GM19452 (cell line): ENCODE measurements at regions not wholly inside any gene's neighbourhood (a gene's known extent, or its start where the extent isn't known, plus 50 kb on each side); places are given as distances from the start of the nearest gene placed in this dataset.
"Not testable (repeated sequence)": the region's sequence is repeated elsewhere in the genome, so short reads cannot be mapped to it uniquely, and the experiment has no call there.

Source experiments
- ATAC-seq: cut with Tn5 transposase; IDR thresholded peaks from one replicate; pipeline ENCODE4 v1.9.1; 2021; ENCODE audit not compliant: unreplicated experiment

- ATAC-seq: no peak
These were observed 50.0 kb upstream of the RASGRP1 start for GRCh38 chr15:38614621-38615020.

GRCh38 chr15:38617831-38618230 is 53.2 kb upstream of the RASGRP1 start:
- no peak for ATAC-seq

- ATAC-seq: no peak
These were observed 53.8 kb upstream of the RASGRP1 start for GRCh38 chr15:38618242-38618955.

GRCh38 chr15:38620098-38620497 is 55.5 kb upstream of the RASGRP1 start:
- ATAC-seq: no peak

- ATAC-seq: no peak
These were observed 56.4 kb upstream of the RASGRP1 start for GRCh38 chr15:38620851-38621594.

- ATAC-seq: no peak
These were observed 57.7 kb upstream of the RASGRP1 start for GRCh38 chr15:38622304-38622703.

GRCh38 chr15:38622908-38623307 is 58.3 kb upstream of the RASGRP1 start:
- ATAC-seq: no peak

- no peak for ATAC-seq
These were observed 59.1 kb upstream of the RASGRP1 start for GRCh38 chr15:38623744-38624143.

GRCh38 chr15:38624244-38625205 is 59.9 kb upstream of the RASGRP1 start:
- no peak for ATAC-seq

GRCh38 chr15:38625886-38626285 is 61.3 kb upstream of the RASGRP1 start:
- no peak for ATAC-seq

GRCh38 chr15:38626443-38627050 is 61.9 kb upstream of the RASGRP1 start:
- no peak for ATAC-seq

- ATAC-seq: no peak
These were observed 63.2 kb upstream of the RASGRP1 start for GRCh38 chr15:38627689-38628277.

GRCh38 chr15:38631119-38632075 is 66.8 kb upstream of the RASGRP1 start:
- ATAC-seq: no peak

GRCh38 chr15:38635170-38635569 is 70.6 kb upstream of the RASGRP1 start:
- no peak for ATAC-seq

- ATAC-seq: no peak
These were observed 72.0 kb upstream of the RASGRP1 start for GRCh38 chr15:38636597-38636996.

- ATAC-seq: no peak
These were observed 73.5 kb upstream of the RASGRP1 start for GRCh38 chr15:38638126-38638525.

- ATAC-seq: no peak
These were observed 74.2 kb upstream of the RASGRP1 start for GRCh38 chr15:38638811-38639210.

GRCh38 chr15:38642689-38643270 is 78.2 kb upstream of the RASGRP1 start:
- ATAC-seq: no peak

- not testable (repeated sequence) for ATAC-seq
These were observed 79.7 kb upstream of the RASGRP1 start for GRCh38 chr15:38644353-38644752.
